HFFc6 (cell line): ENCODE measurements at regions not wholly inside any gene's neighbourhood (a gene's known extent, or its start where the extent isn't known, plus 50 kb on each side); places are given as distances from the start of the nearest gene placed in this dataset.

Experiments
- DNase-seq: peaks from one replicate; pipeline ENCODE4 v3.0.0-alpha.2; 2018
- H3K27ac Mint-ChIP-seq: 2 replicates; pipeline ENCODE4 v1.8.0; 2020; ENCODE audit warnings: mild to moderate bottlenecking, mixed read lengths
- H3K27me3 Mint-ChIP-seq: 2 replicates; pipeline ENCODE4 v1.8.0; 2021; ENCODE audit warnings: mild to moderate bottlenecking, moderate library complexity, mixed read lengths; ENCODE audit not compliant: insufficient read depth
- H3K36me3 Mint-ChIP-seq: 2 replicates; pipeline ENCODE4 v1.8.0; 2021; ENCODE audit warnings: low read depth, mixed read lengths
- H3K4me1 Mint-ChIP-seq: 2 replicates; pipeline ENCODE4 v1.8.0; 2020; ENCODE audit warnings: low read depth, mixed read lengths
- H3K4me3 Mint-ChIP-seq: 2 replicates; pipeline ENCODE4 v1.8.0; 2020; ENCODE audit warnings: mild to moderate bottlenecking, moderate library complexity, mixed read lengths
- H3K9me3 Mint-ChIP-seq: 2 replicates; pipeline ENCODE4 v1.8.0; 2020; ENCODE audit warnings: mild to moderate bottlenecking, mixed read lengths
- CTCF ChIP-seq: fragments of 200-600 bp; sonication (generic); IDR thresholded peaks from 2 replicates; pipeline ENCODE4 v1.5.0; 2021; ENCODE audit warnings: antibody characterized with exemption, mild to moderate bottlenecking

GRCh38 chr6:170188571-170189001 lies 102.3 kb downstream of the DLL1 start:
- TF ChIP-seq CTCF: no peak
- H3K27ac Mint-ChIP-seq: no peak overlapping the region
- H3K27me3 Mint-ChIP-seq: no peaks in the 10 kb centered on the region; the same call in 1 of the 2 replicates
- peaks cover 54% of the 10 kb centered on the region for H3K9me3 Mint-ChIP-seq
- H3K4me1 Mint-ChIP-seq: no peaks in the 10 kb centered on the region
- peaks cover 5% of the 10 kb centered on the region for H3K36me3 Mint-ChIP-seq
- no peak for DNase-seq
- no peak overlapping the region for H3K4me3 Mint-ChIP-seq

- Mint-ChIP-seq H3K4me1 (no peaks in the 10 kb centered on the region), H3K27me3 (no peaks in the 10 kb centered on the region; the same call in 1 of the 2 replicates), H3K4me3 (no peak overlapping the region), H3K9me3 (peaks cover 56% of the 10 kb centered on the region), H3K27ac (no peak overlapping the region), H3K36me3 (peaks cover 12% of the 10 kb centered on the region)
- DNase-seq: no peak
- no peak for TF ChIP-seq CTCF
These were observed 103.0 kb downstream of the DLL1 start for GRCh38 chr6:170187669-170188566.

- Mint-ChIP-seq H3K27me3 (no peaks in the 10 kb centered on the region; the same call in 1 of the 2 replicates), H3K4me1 (no peaks in the 10 kb centered on the region), H3K27ac (no peak overlapping the region), H3K4me3 (no peak overlapping the region), H3K36me3 (peaks cover 17% of the 10 kb centered on the region), H3K9me3 (peaks cover 60% of the 10 kb centered on the region)
- no peak for TF ChIP-seq CTCF
- no peak for DNase-seq
These were observed 103.8 kb downstream of the DLL1 start for GRCh38 chr6:170186941-170187668.

- Mint-ChIP-seq H3K36me3 (peaks cover 23% of the 10 kb centered on the region), H3K4me1 (no peaks in the 10 kb centered on the region), H3K4me3 (no peak overlapping the region), H3K27ac (no peak overlapping the region), H3K27me3 (no peaks in the 10 kb centered on the region; the same call in 1 of the 2 replicates), H3K9me3 (peaks cover 69% of the 10 kb centered on the region)
- no peak for DNase-seq
- TF ChIP-seq CTCF: no peak
These were observed 104.6 kb downstream of the DLL1 start for GRCh38 chr6:170186006-170186935.
